LNCaP clone FGC (cell line): ENCODE measurements at regions not wholly inside any gene's neighbourhood (a gene's known extent, or its start where the extent isn't known, plus 50 kb on each side); places are given as distances from the start of the nearest gene placed in this dataset.

Experiments used
- DNase-seq: peaks from one replicate; pipeline ENCODE4 v3.0.0-alpha.2; 2011; ENCODE audit warnings: low read depth
- H3K4me3 ChIP-seq: 2 replicates; pipeline ENCODE4 v1.5.1; 2011; ENCODE audit warnings: mild to moderate bottlenecking, low read depth, low read length, control low read depth
- TF ChIP-seq, protein P1 (sequence below): IDR thresholded peaks from 2 replicates; pipeline ENCODE4 v1.5.1; 2012; ENCODE audit warnings: mild to moderate bottlenecking; ENCODE audit not compliant: control insufficient read depth, insufficient read depth; ENCODE audit errors: extremely low read depth

DNA sequence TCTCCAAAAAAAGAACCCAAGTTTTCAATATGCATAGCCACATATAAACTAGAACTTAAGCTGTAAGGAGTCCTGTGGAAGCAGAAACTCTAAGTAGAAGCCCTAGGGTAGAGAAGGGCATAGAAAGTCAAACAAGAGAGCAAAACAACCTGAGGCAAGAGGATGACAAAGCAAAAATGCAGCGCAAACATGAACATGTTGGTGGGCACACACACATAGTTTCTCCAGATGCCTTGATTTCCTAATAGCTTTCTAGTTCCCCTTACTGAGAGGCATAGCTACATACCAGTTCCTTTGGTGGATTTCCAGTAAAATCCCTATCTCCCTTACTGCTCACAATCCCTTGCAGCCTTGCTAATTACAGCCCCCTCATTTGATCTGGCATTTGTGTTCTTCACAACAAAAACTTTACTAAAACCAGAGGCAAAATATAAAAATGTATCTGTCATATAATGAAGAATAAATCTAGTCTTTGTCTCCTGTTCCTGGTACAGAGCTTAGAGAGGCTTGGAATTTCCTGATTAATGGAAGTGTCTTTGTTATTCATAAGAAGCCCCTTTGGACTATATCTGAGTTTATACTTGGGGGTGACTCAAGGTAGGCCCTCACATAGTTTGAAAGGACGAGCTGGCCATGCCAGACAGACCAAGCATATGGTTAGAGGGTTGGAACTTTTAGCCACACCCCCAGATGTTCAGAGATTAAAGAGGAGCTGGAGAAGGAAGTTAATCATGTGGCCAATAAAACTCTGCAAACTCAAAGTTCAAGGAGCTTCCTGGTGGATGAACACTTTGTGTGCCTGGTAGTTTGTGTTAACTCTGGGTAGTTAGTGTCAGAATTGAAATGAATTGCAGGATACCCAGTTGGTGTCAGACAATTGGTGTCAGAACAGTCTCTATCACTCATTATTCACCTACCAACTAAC is 52.7 kb upstream of the ZCCHC13 start:
- DNase-seq, result peak; percentile 58
- TF ChIP-seq, protein P1, sequence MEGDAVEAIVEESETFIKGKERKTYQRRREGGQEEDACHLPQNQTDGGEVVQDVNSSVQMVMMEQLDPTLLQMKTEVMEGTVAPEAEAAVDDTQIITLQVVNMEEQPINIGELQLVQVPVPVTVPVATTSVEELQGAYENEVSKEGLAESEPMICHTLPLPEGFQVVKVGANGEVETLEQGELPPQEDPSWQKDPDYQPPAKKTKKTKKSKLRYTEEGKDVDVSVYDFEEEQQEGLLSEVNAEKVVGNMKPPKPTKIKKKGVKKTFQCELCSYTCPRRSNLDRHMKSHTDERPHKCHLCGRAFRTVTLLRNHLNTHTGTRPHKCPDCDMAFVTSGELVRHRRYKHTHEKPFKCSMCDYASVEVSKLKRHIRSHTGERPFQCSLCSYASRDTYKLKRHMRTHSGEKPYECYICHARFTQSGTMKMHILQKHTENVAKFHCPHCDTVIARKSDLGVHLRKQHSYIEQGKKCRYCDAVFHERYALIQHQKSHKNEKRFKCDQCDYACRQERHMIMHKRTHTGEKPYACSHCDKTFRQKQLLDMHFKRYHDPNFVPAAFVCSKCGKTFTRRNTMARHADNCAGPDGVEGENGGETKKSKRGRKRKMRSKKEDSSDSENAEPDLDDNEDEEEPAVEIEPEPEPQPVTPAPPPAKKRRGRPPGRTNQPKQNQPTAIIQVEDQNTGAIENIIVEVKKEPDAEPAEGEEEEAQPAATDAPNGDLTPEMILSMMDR, result no peak
- H3K4me3 ChIP-seq, result no peak overlapping the region

GRCh38 chrX:74250574-74250973 is 53.4 kb upstream of the ZCCHC13 start:
- DNase-seq, result no peak
- no peak overlapping the region for H3K4me3 ChIP-seq
- TF ChIP-seq, protein P1, result no peak

GRCh38 chrX:74249963-74250362 is 54.0 kb upstream of the ZCCHC13 start:
- DNase-seq, result no peak
- TF ChIP-seq, protein P1, result no peak

DNA sequence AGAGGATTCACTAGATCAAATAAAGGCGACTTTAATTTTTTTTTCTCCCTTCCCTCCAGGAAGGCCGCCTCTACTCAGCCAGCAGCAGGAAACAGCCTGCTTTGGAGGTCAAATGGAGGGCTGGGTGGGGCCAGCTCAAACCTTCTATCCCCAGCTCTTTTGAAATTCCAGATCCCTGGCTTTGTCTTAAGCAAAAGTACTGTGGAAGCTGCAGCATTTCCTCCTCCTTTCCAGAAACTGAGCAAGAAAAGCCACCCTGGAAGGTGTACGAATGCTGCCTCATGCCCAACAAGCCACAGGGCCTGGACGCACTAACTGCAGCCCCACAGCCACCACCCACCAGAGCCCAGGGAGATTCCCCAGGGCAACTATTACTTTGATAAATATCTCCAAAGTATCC is 55.1 kb upstream of the ZCCHC13 start:
- DNase-seq, result no peak
- TF ChIP-seq, protein P1, result no peak
- no peak overlapping the region for H3K4me3 ChIP-seq

More at GRCh38 chrX:74249963-74250362, 54.0 kb upstream of the ZCCHC13 start:
- H3K4me3 ChIP-seq, result no peak overlapping the region

GRCh38 chrX:74246524-74246923 is 57.5 kb upstream of the ZCCHC13 start:
- TF ChIP-seq, protein P1, result no peak
- no peak overlapping the region for H3K4me3 ChIP-seq
- no peak for DNase-seq

DNA sequence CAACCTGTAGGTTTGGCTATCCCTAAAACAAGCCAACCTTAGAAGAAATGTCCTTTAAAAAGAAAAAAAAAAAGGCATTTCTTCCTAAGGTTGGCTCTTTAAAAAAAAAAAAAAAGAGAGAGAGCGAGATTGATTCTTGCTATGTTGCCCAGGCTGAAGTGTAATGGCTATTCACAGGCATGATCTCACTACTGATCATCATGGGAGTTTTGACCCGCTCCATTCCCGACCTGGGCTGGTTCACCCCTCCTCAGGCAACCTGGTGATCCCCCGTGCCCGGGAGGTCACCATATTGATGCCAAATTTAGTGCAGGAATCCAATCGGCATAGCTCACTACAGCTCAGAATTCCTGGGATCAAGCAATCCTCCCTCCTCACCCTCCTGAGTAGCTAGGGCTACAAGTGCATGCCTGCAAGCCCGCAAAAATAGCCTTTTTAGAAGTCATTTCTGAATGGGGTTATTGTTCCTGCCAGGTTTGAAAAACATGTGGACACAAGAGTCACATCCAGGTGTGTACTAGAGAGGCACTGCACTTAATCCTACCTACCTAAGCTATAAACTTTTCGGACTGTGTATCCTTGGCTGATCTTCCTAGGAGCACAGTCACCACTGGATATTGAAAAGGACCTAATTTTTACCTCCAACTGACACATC is 61.4 kb upstream of the ZCCHC13 start:
- H3K4me3 ChIP-seq, result no peak overlapping the region
- DNase-seq, result no peak
- TF ChIP-seq, protein P1, result no peak
